ENCODE measurements at regions not wholly inside any gene's neighbourhood (a gene's known extent, or its start where the extent isn't known, plus 50 kb on each side); places are given as distances from the start of the nearest gene placed in this dataset.

DNA sequence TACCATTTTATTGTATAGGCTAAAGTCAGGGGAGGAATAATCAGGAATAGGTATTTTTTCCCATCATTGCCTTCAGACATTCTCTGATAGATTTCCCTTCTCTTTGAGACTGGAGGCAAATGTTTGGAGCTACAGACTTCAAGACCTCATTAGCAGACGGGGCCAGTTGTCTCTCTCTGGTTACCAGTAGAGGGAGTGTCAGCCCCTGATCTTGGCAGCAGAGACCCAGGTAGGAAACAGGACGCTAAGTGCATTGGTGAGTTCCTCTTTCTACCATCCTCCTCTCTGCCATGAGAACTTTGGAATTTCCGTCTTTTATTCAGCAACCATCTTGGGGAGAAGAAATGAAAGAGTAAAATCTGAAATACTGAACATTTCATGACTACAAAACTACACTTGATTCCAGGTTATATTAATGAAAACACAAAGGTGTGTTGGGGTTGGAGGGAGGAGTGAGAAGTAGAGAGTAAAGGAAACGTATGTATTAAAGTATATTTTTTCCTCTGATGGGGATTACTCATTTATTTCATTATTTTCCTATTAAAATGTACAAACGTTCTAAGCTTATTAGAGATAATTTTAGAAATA, 186.2 kb upstream of the GCFC2 start:
- Histone ChIP-seq H3K9me2 (ENCODE audit: insufficient read depth) (no peaks in the 10 kb centered on the region), H4K20me1 (ENCODE audit: insufficient read depth) (no peaks in the 10 kb centered on the region; the same call in 1 of the 2 replicates), H3K4me3 (replicated peaks in 1 of 2; ENCODE audit: low read depth in 1 of 2, low read length in 2 of 2) (no peak overlapping the region), H3K4me1 (ENCODE audit: control insufficient read depth in 1 of 2, insufficient read depth in 2 of 2, low read length in 2 of 2) (no peaks in the 10 kb centered on the region), H2AFZ (ENCODE audit: low read depth, low read length, poor library complexity, severe bottlenecking) (no peak overlapping the region), H3K9me3 (ENCODE audit: control insufficient read depth in 1 of 2, insufficient read depth in 1 of 2, low read depth in 1 of 2, low read length in 2 of 2) (peaks cover 0 to 3% of the 10 kb centered on the region in 2 experiments; a peak in 1 of 4 replicates), H3K36me3 (ENCODE audit: control insufficient read depth in 1 of 2, insufficient read depth in 2 of 2, low read length in 2 of 2) (no peaks in the 10 kb centered on the region), H3K27me3 (ENCODE audit: insufficient read depth, low read length) (no peaks in the 10 kb centered on the region), H3K4me2 (ENCODE audit: low read length) (no peak overlapping the region), H3K27ac (ENCODE audit: low read depth, low read length) (no peak overlapping the region), H3K9ac (ENCODE audit: low read length) (no peak overlapping the region), H3K79me2 (ENCODE audit: insufficient read depth, low read length) (no peaks in the 10 kb centered on the region)
- CTCF ChIA-PET: interaction anchor here (1.4 kb wide), 1 partner anchor 10 kb away, joined by 3 read pairs; no protein-coding TSS in a partner anchor
- peak in 2 of 3 experiments; percentile 38 to 44; a peak in 3 of 6 replicates for TF ChIP-seq CTCF (IDR thresholded peaks at IDR 0.05 in 2 of 3, conservative IDR thresholded peaks at IDR 0.05 in 1 of 3; ENCODE audit: borderline replicate concordance in 1 of 3, insufficient read depth in 1 of 3, low read depth in 2 of 3, low read length in 2 of 3)
- TF ChIP-seq FOSL1 (IDR thresholded peaks at IDR 0.05; ENCODE audit: low read depth): no peak
- POLR2A ChIA-PET: no interaction called here
- intact Hi-C loops (cut with micrococcal nuclease): no loop called here
- RAD21 ChIA-PET (ENCODE audit: low non-redundant PET in 1 of 2, low total read pairs in 2 of 2, uncharacterized antibody in 2 of 2, unreplicated experiment in 2 of 2): no interaction called here
- no TSS peak for BruUV-seq (replicated peaks)
- ATAC-seq (no peak), DNase-seq (ENCODE audit: low read depth, low spot score) (no peak)

- CTCF ChIA-PET: no interaction called here
- RAD21 ChIA-PET (ENCODE audit: low non-redundant PET in 1 of 2, low total read pairs in 2 of 2, uncharacterized antibody in 2 of 2, unreplicated experiment in 2 of 2): no interaction called here
- TF ChIP-seq EGR1 (IDR thresholded peaks at IDR 0.05; ENCODE audit: low read depth): no peak
- no peak for TF ChIP-seq TCF7L2 (IDR thresholded peaks at IDR 0.05; ENCODE audit: borderline replicate concordance, extremely low read depth, insufficient read depth, insufficient read length)
- BruUV-seq (replicated peaks): no TSS peak
- Histone ChIP-seq H3K79me2 (ENCODE audit: insufficient read depth, low read length) (no peaks in the 10 kb centered on the region), H2AFZ (ENCODE audit: low read depth, low read length, poor library complexity, severe bottlenecking) (no peak overlapping the region), H3K4me3 (replicated peaks in 1 of 2; ENCODE audit: low read depth in 1 of 2, low read length in 2 of 2) (no peak overlapping the region), H3K9me3 (ENCODE audit: control insufficient read depth in 1 of 2, insufficient read depth in 1 of 2, low read depth in 1 of 2, low read length in 2 of 2) (peaks cover 0 to 3% of the 10 kb centered on the region in 2 experiments; a peak in 1 of 4 replicates), H4K20me1 (ENCODE audit: insufficient read depth) (no peaks in the 10 kb centered on the region; the same call in 1 of the 2 replicates), H3K27me3 (ENCODE audit: insufficient read depth, low read length) (no peaks in the 10 kb centered on the region), H3K4me2 (ENCODE audit: low read length) (no peak overlapping the region), H3K9me2 (ENCODE audit: insufficient read depth) (no peaks in the 10 kb centered on the region), H3K4me1 (ENCODE audit: control insufficient read depth in 1 of 2, insufficient read depth in 2 of 2, low read length in 2 of 2) (no peaks in the 10 kb centered on the region), H3K9ac (ENCODE audit: low read length) (no peak overlapping the region), H3K36me3 (ENCODE audit: control insufficient read depth in 1 of 2, insufficient read depth in 2 of 2, low read length in 2 of 2) (no peaks in the 10 kb centered on the region), H3K27ac (ENCODE audit: low read depth, low read length) (no peak overlapping the region)
- no peak for DNase-seq (ENCODE audit: low read depth, low spot score)
- no peak for ATAC-seq
- intact Hi-C loops (cut with micrococcal nuclease): no loop called here
- POLR2A ChIA-PET: no interaction called here
These were observed 183.5 kb upstream of the GCFC2 start for GRCh38 chr2:75894170-75894569.
